Fibroblast of skin of back (primary cell): ENCODE measurements at regions not wholly inside any gene's neighbourhood (a gene's known extent, or its start where the extent isn't known, plus 50 kb on each side); places are given as distances from the start of the nearest gene placed in this dataset.

Experiments
- DNase-seq: peaks from one replicate; pipeline ENCODE4 v3.0.0-alpha.2; 2013

DNA sequence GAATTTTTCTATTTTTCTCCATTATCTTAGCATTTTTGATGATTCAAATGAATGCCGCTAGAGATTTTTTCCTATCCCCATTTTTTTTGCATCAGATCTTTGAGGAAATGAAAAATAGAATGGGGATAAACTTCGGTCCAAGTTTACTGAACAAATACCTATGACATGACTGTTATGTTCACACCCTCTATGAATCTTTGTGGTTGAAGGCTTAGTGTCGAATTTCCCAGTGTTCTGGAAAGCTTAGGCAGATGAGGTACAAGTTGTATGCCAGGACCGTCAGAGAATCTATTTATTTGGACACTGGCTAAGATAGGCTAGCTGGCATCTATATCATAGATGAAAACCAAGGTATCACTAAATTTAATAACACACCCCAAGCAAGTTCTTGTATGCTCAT, 123.4 kb downstream of the SPCS3 start:
- DNase-seq, result peak; percentile 97

GRCh38 chr4:176443646-176444409, 124.1 kb downstream of the SPCS3 start:
- peak; percentile 37 for DNase-seq

GRCh38 chr4:176444741-176445140, 125.0 kb downstream of the SPCS3 start:
- DNase-seq, result peak; percentile 88

- DNase-seq, result no peak
These were observed 129.0 kb downstream of the SPCS3 start for GRCh38 chr4:176448761-176449160.

DNA sequence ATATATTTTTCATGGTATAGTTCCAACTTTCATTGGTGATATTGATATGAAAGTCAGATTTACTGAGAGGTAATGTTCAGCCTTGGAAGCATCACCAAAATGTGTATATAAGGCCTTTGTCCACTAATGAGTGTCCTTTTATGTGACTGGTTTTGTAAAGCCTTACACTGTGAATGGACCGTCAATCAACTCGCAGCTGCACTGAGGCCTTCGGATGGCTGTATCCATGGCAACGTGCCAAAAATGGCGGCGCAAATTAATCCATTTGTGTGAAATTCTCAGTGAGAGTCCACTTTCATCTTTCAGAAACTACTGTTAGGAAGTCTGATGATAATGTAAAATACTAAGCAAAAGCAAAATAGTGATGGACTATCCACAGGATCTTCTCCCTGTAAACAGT, 131.7 kb downstream of the SPCS3 start:
- DNase-seq, result no peak

DNA sequence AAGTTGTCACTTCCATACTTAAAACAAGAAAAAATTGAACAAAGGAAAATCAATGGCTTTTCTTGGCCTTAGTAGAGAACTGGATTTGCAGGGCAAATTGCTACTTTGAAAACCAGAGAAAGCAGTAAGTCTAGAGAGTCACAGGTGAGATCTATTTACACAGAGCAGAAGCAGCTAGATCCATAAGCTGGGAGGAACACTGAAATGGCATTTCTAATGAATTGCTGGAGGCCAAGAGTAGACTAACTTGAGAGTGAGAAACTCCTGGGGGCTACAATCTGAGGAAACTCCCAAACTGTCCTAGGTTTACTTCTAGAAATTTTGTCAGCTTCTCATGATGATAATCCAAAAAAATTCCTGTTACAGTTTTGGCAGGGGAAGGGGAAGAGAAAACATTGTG, 133.3 kb downstream of the SPCS3 start:
- DNase-seq, result no peak

DNA sequence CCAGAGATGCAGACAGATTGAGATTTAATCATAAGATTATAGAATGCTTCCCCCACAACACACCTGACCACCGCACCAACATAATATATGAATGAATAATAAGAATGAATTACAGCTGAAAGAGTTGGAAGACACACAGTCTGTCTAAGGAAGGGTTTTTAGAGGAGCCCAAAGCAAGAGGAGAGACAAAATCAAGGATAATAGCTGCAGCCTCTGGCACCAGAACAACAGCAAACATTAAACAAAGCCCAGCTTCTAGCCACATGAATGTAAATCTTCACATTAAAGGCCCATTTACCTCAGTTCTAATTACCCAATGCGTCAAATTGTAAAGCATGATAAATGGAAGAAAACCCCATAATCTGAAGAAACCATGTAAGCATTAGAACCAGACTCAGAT, 133.9 kb downstream of the SPCS3 start:
- DNase-seq, result no peak

- DNase-seq, result no peak
These were observed 145.0 kb downstream of the SPCS3 start for GRCh38 chr4:176464748-176465147.

DNA sequence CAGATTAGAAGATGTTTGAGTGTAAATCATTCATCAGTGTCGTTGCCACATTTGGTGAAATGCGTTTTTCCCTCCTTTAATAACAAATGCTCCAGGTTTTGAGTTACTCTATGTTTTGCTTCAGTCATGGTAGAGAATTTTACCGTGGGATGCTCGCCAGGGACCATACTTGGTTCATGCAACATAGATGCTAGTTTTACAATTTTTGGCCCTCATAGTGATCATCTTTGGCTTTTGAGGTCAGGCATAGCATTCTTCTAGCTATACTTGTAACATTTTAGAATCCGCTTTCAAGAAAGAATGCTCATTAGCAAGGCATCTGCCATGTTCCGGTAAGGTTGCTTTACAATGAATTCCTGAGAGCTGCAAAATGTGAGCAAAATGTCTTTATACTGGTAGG, 147.2 kb downstream of the SPCS3 start:
- DNase-seq, result peak; percentile 30

- DNase-seq, result peak; percentile 37
These were observed 149.8 kb downstream of the SPCS3 start for GRCh38 chr4:176469546-176469945.

- no peak for DNase-seq
These were observed 150.9 kb downstream of the SPCS3 start for GRCh38 chr4:176470671-176471070.

DNA sequence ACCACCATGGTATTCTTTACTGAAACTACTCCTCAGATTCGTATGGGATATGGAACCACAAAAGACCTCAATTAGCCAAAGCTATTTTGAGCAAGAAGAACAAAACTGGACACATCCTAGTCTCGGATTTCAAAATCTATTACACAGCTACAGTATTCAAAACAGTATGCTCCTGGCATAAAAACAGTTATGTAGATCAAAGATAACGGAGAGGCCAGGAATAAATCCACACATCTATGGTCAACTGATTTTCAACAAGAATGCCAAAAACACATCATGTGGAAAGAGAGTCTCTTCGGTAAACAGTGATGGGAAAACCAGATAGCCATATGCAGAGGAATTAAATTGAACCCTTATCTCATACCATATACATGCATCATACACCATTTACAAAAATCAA, 155.3 kb downstream of the SPCS3 start:
- DNase-seq, result no peak

DNA sequence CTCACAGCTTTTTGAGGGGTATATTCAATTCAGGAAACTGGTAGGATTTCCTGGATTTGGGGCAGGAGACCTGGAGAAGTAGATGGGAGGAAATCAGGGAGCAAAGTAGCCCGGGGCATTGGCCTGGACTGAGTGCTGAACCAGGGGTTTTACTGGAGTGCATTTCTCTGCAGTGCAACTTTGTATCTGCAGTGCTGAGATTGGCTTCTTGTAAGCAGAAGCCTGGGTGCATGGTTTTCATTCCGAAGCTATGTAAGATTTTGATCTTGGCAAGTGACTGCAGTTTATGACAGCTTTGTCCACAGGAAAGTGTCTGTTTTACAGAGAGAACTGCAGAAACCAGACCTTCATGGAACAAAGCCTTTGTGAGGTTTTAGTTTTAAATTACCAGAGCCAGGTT, 158.3 kb downstream of the SPCS3 start:
- no peak for DNase-seq

DNA sequence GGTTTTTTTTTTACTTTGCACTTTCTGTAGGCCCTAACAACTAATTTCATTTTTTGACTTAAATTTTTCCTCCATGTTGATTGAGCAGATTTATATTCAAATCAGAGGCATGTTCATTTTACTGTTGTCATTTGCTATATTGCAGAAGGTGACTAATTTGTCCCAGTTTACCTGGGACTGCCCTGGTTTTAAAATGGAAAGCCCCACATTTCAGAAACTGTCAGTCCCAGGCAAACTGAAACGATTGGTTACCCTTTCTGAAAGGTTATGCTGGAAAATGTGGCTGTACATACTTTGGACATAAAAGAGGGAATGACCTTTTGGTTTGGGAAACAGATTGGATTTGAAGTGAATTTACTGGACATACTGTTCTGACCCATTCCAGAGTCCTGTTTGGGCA, 160.0 kb downstream of the SPCS3 start:
- no peak for DNase-seq

DNA sequence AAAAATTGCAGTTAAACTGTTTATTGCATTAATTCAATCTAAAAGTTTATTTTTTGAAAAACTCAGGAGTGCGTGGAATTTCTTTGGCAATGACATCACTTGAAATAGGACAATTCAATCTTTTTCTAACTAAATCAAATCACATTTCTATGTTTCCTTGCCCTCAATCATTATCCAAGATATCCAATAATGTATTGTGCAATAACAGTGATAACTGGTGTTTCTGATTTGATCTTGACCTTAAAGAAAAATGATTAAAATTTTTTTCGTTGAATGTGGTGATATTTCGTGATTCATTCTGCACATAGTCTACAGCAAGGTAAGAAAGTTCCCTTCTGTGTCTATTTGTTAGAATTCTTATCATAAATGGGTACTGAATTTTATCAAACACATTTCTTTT, 163.2 kb downstream of the SPCS3 start:
- no peak for DNase-seq

DNA sequence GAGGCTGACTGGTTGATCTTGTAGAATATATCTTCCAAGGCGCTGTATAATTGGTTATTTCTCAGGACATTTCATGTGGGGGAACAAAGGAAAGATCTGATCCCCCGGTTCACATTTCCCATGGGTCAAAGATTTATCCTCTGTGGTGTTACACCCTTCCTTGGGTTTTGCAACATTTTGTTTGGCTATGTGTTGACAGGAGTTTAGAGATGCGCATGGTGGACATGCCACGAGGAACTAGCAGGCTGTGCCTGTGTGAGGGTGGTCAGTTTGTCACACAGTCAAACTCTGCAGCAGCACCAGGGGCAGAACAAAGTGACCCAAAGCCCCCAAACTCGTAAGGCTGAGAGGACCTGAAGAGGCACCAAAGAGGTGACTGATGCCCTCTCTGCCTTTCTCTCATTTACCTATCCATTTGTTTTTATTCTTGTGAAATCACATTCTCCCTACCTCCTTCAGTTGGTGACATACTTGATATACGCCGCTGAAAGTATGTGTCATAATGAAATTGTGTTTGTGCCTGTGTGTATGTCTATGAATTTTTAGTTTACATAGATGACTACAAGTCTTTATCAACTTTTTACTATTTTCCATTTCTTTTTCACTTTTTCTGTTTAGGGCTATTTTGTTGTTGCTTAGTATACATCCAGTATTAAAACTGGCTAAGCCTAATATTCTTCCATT, 164.7 kb downstream of the SPCS3 start:
- no peak for DNase-seq

DNA sequence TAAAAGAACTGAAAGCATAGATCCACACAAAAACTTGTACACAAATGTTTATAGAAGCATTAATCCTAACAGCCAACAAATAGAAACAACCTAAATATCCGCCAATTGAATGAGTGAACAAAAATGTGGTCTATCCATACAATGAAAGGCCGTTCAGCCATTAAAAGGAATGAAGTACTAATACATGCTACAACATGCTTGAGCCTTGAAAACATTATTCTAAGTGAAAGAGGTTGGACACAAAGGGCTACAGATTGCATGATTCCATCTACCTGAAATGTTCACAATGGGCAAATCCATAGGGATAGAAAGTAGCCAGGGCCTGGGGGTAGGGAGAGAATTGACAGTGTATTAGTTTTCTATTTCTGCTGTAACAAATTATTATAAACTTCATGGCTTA, 169.2 kb downstream of the SPCS3 start:
- no peak for DNase-seq

DNA sequence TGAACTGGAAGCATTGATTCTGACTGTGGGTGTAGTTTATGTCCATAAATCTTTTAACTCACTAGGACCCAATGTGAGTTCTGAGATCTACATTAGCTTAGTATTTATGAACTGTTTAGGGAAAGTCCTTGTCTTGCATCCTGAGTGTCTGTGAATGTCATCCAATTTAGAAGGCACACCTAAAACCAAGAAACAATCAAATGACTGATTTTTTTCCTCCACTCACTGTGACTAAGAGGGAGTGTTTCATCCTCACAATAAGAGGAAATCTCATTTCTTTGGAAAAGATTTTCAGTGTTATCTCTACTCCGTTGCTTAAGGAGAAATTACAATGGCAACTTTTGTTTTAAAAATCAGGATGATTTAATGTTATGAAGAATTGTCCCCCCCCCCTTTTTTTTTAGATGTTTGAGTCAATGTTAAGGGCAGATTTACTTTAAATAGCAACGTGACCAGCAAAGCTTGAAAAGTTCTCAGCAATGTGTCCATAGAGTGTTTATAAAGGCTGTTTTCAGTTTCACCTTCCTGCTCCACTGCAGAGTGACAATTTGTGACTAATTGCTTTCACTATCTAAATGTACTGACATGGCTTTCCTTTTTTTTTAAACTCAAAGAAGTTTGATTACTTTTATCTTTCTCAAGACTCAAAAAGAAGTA, 173.0 kb downstream of the SPCS3 start:
- peak; percentile 9 for DNase-seq

DNA sequence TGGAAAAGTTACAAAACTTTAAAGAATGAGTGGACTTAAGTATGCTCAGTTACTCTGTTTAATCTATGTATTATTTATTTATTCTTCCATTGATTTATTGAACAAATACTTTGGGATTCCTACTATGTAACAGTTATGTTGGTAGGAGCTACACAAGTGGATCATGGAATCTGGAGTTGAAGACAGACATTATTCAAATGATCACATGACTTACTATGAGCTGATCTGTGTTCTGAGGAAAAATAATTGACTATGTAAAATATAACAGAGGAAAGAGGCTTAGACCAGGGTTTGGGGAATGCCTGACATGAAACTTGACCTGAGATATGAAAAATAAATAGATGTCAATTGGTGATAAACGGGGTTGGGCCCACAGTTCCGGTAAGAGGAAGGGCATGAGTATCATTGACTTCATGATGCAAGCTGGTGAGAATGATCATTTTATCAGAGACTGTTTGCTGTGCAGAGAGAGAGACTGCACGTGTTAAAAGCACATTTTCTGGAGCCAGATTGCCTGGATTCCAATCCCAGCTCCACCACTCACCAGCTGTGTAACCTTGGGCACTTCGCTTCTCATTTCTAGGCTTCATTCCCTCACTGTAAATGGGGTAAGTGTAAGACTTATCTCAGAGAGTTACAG, 179.0 kb downstream of the SPCS3 start:
- no peak for DNase-seq

GRCh38 chr4:176499518-176499917, 179.8 kb downstream of the SPCS3 start:
- peak; percentile 83 for DNase-seq

DNA sequence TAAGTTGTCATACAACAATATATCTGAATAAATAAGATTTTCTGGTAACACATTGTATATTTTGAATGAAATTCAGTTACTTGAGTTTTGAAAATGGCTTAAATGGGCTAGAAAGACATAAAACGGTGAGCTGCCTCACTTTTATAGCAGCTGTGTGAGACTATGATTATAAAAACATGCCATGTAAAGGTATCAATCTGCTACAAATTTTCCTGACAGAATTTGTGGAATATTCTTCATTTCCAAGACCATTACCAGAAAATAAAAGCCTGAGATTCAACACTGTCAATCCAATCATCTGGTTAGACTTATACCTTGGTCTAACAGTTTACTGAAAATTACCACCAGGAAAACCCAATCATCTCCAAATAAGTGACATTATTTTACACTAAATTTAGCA, 181.1 kb downstream of the SPCS3 start:
- no peak for DNase-seq

GRCh38 chr4:176504118-176504517, 184.4 kb downstream of the SPCS3 start:
- DNase-seq, result no peak

DNA sequence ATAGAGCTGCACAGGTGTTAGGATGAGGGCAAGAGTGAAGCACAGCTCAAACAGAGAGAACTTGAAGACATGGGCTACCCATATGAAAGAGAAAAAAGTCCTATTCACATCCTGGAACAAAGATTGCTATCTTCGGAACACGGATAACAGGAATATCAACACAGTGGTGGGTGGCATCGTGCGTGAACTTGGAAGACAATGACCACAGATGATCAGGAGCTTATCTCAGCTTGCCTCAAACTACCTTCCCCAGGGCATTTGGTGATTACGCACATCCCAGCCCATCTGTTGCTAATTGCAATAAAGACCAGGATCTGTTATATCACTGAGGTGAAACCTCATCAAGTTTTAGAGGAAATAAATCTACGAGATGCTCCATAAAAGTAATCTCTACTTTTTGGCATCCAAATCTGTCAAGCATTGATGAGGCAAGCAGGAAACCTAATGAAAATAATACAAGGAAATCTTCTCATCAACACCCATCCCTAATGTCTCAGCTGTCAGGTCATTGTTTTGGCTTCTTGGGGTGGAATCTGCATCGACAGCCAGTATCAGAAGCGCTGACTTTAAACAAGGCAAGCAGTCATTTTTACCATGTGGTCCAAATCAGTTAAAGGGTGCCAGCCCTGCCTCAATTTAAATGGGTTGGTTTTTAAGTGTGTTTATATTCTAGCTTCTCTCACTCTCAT, 188.2 kb downstream of the SPCS3 start:
- DNase-seq, result no peak
